ENCODE measurements at regions not wholly inside any gene's neighbourhood (a gene's known extent, or its start where the extent isn't known, plus 50 kb on each side); places are given as distances from the start of the nearest gene placed in this dataset.

GRCh38 chr6:81633391-81633790, 119.1 kb downstream of the TENT5A start:
- DNase-seq (no peak), ATAC-seq (no peak)
- H3K36me3 Mint-ChIP-seq (ENCODE audit: low read depth), result no peaks in the 10 kb centered on the region
- H3K27me3 Mint-ChIP-seq, result no peaks in the 10 kb centered on the region
- TF ChIP-seq CTCF (IDR thresholded peaks at IDR 0.05), result no peak
- ChIA-PET POLR2A (no interaction called here), CTCF (no interaction called here)
- H3K4me3 Mint-ChIP-seq, result no peak overlapping the region
- H3K9me3 Mint-ChIP-seq, result peaks cover 13% of the 10 kb centered on the region
- intact Hi-C loops (cut with micrococcal nuclease), result no loop called here
- no peaks in the 10 kb centered on the region for H3K4me1 Mint-ChIP-seq (ENCODE audit: low read depth)
- no peak overlapping the region for H3K27ac Mint-ChIP-seq

GRCh38 chr6:81630719-81631118, 121.8 kb downstream of the TENT5A start:
- no peak for TF ChIP-seq CTCF (IDR thresholded peaks at IDR 0.05)
- intact Hi-C loops (cut with micrococcal nuclease), result no loop called here
- Mint-ChIP-seq H3K36me3 (ENCODE audit: low read depth) (no peaks in the 10 kb centered on the region), H3K4me3 (no peak overlapping the region), H3K27me3 (no peaks in the 10 kb centered on the region), H3K27ac (no peak overlapping the region), H3K9me3 (peaks cover 13% of the 10 kb centered on the region), H3K4me1 (ENCODE audit: low read depth) (no peaks in the 10 kb centered on the region)
- CTCF ChIA-PET, result no interaction called here
- no peak for DNase-seq
- POLR2A ChIA-PET, result no interaction called here
- ATAC-seq, result no peak

GRCh38 chr6:81625216-81625615, 127.3 kb downstream of the TENT5A start:
- H3K4me3 Mint-ChIP-seq, result no peak overlapping the region
- CTCF ChIA-PET, result interaction anchor here (1.0 kb wide), 1 partner anchor 31 kb away, joined by 3 read pairs; no protein-coding TSS in a partner anchor
- intact Hi-C loops (cut with micrococcal nuclease), result no loop called here
- H3K27me3 Mint-ChIP-seq, result no peaks in the 10 kb centered on the region
- POLR2A ChIA-PET, result no interaction called here
- no peak for DNase-seq
- H3K4me1 Mint-ChIP-seq (ENCODE audit: low read depth), result no peaks in the 10 kb centered on the region
- no peak overlapping the region for H3K27ac Mint-ChIP-seq
- no peak for ATAC-seq
- H3K36me3 Mint-ChIP-seq (ENCODE audit: low read depth), result no peaks in the 10 kb centered on the region
- no peak for TF ChIP-seq CTCF (IDR thresholded peaks at IDR 0.05)
- peaks cover 13% of the 10 kb centered on the region for H3K9me3 Mint-ChIP-seq

DNA sequence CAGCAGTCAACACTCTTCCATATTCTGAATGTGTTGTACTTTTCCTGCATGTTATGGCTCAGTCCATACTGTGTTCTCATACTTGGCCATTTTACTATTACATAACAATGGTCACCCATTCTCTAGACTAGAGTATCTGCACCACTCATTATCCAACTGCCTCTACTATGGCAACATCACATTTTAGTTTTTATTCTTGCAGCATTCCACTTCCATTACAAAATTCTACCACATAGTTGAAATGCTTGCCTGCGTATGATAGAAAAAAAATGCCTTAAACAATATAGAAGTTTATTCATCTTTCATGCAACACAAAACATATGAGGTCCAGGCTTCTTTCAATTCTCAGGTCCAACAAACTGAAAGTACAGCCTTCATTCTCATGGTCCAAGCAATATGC, 128.0 kb downstream of the TENT5A start:
- Mint-ChIP-seq H3K4me3 (no peak overlapping the region), H3K27me3 (no peaks in the 10 kb centered on the region), H3K27ac (no peak overlapping the region), H3K36me3 (ENCODE audit: low read depth) (no peaks in the 10 kb centered on the region), H3K9me3 (peaks cover 13% of the 10 kb centered on the region), H3K4me1 (ENCODE audit: low read depth) (no peaks in the 10 kb centered on the region)
- intact Hi-C loops (cut with micrococcal nuclease), result no loop called here
- ChIA-PET CTCF (interaction anchor here (1.0 kb wide), 1 partner anchor 32 kb away, joined by 3 read pairs; no protein-coding TSS in a partner anchor), POLR2A (no interaction called here)
- DNase-seq, result no peak
- no peak for TF ChIP-seq CTCF (IDR thresholded peaks at IDR 0.05)
- no peak for ATAC-seq

- H3K27me3 Mint-ChIP-seq, result no peaks in the 10 kb centered on the region
Observed at GRCh38 chr6:81623106-81623759, 129.2 kb downstream of the TENT5A start.

More at GRCh38 chr6:81623106-81623759, 129.2 kb downstream of the TENT5A start:
- CTCF ChIA-PET, result no interaction called here
- H3K9me3 Mint-ChIP-seq, result peaks cover 13% of the 10 kb centered on the region
- no peaks in the 10 kb centered on the region for H3K36me3 Mint-ChIP-seq (ENCODE audit: low read depth)
- H3K4me1 Mint-ChIP-seq (ENCODE audit: low read depth), result no peaks in the 10 kb centered on the region
- POLR2A ChIA-PET, result no interaction called here
- TF ChIP-seq CTCF (IDR thresholded peaks at IDR 0.05), result no peak
- H3K4me3 Mint-ChIP-seq, result no peak overlapping the region
- DNase-seq, result no peak
- H3K27ac Mint-ChIP-seq, result no peak overlapping the region
- intact Hi-C loops (cut with micrococcal nuclease), result no loop called here
- ATAC-seq, result no peak

Data from activated CD8-positive, alpha-beta T cell treated with anti-CD3 and anti-CD28 coated beads for 36 hours (primary cell).